WTC11 (cell line): ENCODE measurements at regions not wholly inside any gene's neighbourhood (a gene's known extent, or its start where the extent isn't known, plus 50 kb on each side); places are given as distances from the start of the nearest gene placed in this dataset.

Experiments
- ATAC-seq: fragments of 200-7000 bp; cut with Tn5 transposase; 2 replicates; pipeline ENCODE4 v1.10.0; 2021; ENCODE audit warnings: mild to moderate bottlenecking, moderate library complexity
- CTCF ChIA-PET: fragments of 300-600 bp; sonication (Branson Sonifier 250); formaldehyde crosslinking; loops from one replicate; lab custom pipeline; 2021; ENCODE audit warnings: antibody characterized with exemption; lab: Charles Lee
- POLR2A ChIA-PET: fragments of 350-600 bp; sonication (Branson Sonifier 250); formaldehyde crosslinking; loops from one replicate; lab custom pipeline; 2021; ENCODE audit warnings: antibody characterized with exemption; lab: Charles Lee
- DNase-seq: peaks from one replicate; pipeline ENCODE4 v3.0.0; 2021; ENCODE audit warnings: low spot score
- H3K27ac Mint-ChIP-seq: 2 replicates; pipeline ENCODE4 v1.8.0; 2021; ENCODE audit warnings: mixed read lengths
- H3K27me3 Mint-ChIP-seq: 2 replicates; pipeline ENCODE4 v1.8.0; 2021; ENCODE audit warnings: low read depth, mild to moderate bottlenecking, moderate library complexity, mixed read lengths
- H3K36me3 Mint-ChIP-seq: 2 replicates; pipeline ENCODE4 v1.8.0; 2021; ENCODE audit warnings: mixed read lengths
- H3K4me1 Mint-ChIP-seq: 2 replicates; pipeline ENCODE4 v1.8.0; 2022; ENCODE audit warnings: mixed read lengths
- H3K4me3 Mint-ChIP-seq: 2 replicates; pipeline ENCODE4 v1.8.0; 2021; ENCODE audit warnings: mild to moderate bottlenecking, moderate library complexity, mixed read lengths
- H3K9me3 Mint-ChIP-seq: 2 replicates; pipeline ENCODE4 v1.8.0; 2021; ENCODE audit warnings: mixed read lengths
- CBFB ChIP-seq: sonication (generic); formaldehyde crosslinking; IDR thresholded peaks from 2 replicates; pipeline ENCODE4 v1.8.1; 2022; ENCODE audit warnings: mild to moderate bottlenecking, low read depth, missing genetic modification reagents
- KAT7 ChIP-seq: sonication (generic); formaldehyde crosslinking; IDR thresholded peaks from 2 replicates; pipeline ENCODE4 v1.8.1; 2023; ENCODE audit warnings: missing genetic modification reagents, mild to moderate bottlenecking, borderline replicate concordance
- MYBL2 ChIP-seq: sonication (generic); formaldehyde crosslinking; IDR thresholded peaks from 2 replicates; pipeline ENCODE4 v1.8.1; 2023; ENCODE audit warnings: mild to moderate bottlenecking, moderate library complexity, missing genetic modification reagents
- SP1 ChIP-seq: sonication (generic); formaldehyde crosslinking; conservative IDR thresholded peaks from 2 replicates; pipeline ENCODE4 v1.8.1; 2022; ENCODE audit warnings: missing genetic modification reagents
- TEAD1 ChIP-seq: sonication (generic); formaldehyde crosslinking; IDR thresholded peaks from 2 replicates; pipeline ENCODE4 v1.8.0; 2022; ENCODE audit warnings: mild to moderate bottlenecking, missing genetic modification reagents
- ZNF121 ChIP-seq: sonication (generic); formaldehyde crosslinking; IDR thresholded peaks from 2 replicates; pipeline ENCODE4 v1.8.0; 2023; ENCODE audit warnings: missing genetic modification reagents
- TF ChIP-seq, protein P1 (sequence below): sonication (generic); formaldehyde crosslinking; IDR thresholded peaks from 2 replicates; pipeline ENCODE4 v1.8.0; 2023; ENCODE audit warnings: missing genetic modification reagents, mild to moderate bottlenecking, borderline replicate concordance
- TF ChIP-seq, protein P2 (sequence below): sonication (generic); formaldehyde crosslinking; IDR thresholded peaks from 2 replicates; pipeline ENCODE4 v1.8.1; 2023; ENCODE audit warnings: mild to moderate bottlenecking, missing genetic modification reagents
- TF ChIP-seq, protein P3 (sequence below): sonication (generic); formaldehyde crosslinking; IDR thresholded peaks from 2 replicates; pipeline ENCODE4 v1.8.0; 2022; ENCODE audit warnings: mild to moderate bottlenecking, missing genetic modification reagents
- TF ChIP-seq, protein P4 (sequence below): sonication (generic); formaldehyde crosslinking; IDR thresholded peaks from 2 replicates; pipeline ENCODE4 v1.8.0; 2022; ENCODE audit warnings: mild to moderate bottlenecking, missing genetic modification reagents
- TF ChIP-seq, protein P5 (sequence below): fragments of 250-450 bp; sonication (Bioruptor Pico); IDR thresholded peaks from 2 replicates; pipeline ENCODE4 v2.1.2; 2022; ENCODE audit warnings: mild to moderate bottlenecking, moderate library complexity
- TF ChIP-seq, protein P6 (sequence below): sonication (generic); formaldehyde crosslinking; IDR thresholded peaks from 2 replicates; pipeline ENCODE4 v1.8.1; 2022; ENCODE audit warnings: low read depth, mild to moderate bottlenecking, moderate library complexity, missing genetic modification reagents, borderline replicate concordance
- TF ChIP-seq, protein P7 (sequence below): fragments of 250-450 bp; sonication (Bioruptor Pico); IDR thresholded peaks from 2 replicates; pipeline ENCODE4 v1.8.0; 2021; ENCODE audit warnings: mild to moderate bottlenecking
- TF ChIP-seq, protein P8 (sequence below): sonication (generic); formaldehyde crosslinking; IDR thresholded peaks from 2 replicates; pipeline ENCODE4 v1.8.0; 2022; ENCODE audit warnings: mild to moderate bottlenecking, missing genetic modification reagents
- TF ChIP-seq, protein P9 (sequence below): sonication (generic); formaldehyde crosslinking; IDR thresholded peaks from 2 replicates; pipeline ENCODE4 v1.8.1; 2023; ENCODE audit warnings: mild to moderate bottlenecking, moderate library complexity, missing genetic modification reagents

DNA sequence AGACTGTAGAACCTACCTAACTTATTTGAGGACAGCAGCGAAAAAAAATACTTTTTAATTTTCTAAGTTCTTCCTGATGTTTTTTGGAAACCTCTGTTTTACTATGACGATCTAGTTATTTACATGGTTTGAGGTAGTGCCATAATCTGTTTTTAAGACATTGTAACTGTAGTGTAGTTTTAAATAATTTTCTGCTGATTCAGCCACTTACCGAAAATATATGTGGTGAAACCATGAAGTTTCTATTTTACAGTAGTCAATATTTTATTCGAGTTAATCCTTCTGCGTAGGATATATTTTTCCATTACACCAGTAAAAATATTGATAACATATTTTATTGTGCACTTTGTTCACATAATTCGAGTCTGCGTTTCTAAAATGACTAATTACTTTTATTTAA lies 121.7 kb upstream of the RRP15 start (continued):
- TF ChIP-seq, protein P1, sequence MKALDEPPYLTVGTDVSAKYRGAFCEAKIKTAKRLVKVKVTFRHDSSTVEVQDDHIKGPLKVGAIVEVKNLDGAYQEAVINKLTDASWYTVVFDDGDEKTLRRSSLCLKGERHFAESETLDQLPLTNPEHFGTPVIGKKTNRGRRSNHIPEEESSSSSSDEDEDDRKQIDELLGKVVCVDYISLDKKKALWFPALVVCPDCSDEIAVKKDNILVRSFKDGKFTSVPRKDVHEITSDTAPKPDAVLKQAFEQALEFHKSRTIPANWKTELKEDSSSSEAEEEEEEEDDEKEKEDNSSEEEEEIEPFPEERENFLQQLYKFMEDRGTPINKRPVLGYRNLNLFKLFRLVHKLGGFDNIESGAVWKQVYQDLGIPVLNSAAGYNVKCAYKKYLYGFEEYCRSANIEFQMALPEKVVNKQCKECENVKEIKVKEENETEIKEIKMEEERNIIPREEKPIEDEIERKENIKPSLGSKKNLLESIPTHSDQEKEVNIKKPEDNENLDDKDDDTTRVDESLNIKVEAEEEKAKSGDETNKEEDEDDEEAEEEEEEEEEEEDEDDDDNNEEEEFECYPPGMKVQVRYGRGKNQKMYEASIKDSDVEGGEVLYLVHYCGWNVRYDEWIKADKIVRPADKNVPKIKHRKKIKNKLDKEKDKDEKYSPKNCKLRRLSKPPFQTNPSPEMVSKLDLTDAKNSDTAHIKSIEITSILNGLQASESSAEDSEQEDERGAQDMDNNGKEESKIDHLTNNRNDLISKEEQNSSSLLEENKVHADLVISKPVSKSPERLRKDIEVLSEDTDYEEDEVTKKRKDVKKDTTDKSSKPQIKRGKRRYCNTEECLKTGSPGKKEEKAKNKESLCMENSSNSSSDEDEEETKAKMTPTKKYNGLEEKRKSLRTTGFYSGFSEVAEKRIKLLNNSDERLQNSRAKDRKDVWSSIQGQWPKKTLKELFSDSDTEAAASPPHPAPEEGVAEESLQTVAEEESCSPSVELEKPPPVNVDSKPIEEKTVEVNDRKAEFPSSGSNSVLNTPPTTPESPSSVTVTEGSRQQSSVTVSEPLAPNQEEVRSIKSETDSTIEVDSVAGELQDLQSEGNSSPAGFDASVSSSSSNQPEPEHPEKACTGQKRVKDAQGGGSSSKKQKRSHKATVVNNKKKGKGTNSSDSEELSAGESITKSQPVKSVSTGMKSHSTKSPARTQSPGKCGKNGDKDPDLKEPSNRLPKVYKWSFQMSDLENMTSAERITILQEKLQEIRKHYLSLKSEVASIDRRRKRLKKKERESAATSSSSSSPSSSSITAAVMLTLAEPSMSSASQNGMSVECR (CRISPR knock-in tag), result no peak
- TF ChIP-seq, protein P2, sequence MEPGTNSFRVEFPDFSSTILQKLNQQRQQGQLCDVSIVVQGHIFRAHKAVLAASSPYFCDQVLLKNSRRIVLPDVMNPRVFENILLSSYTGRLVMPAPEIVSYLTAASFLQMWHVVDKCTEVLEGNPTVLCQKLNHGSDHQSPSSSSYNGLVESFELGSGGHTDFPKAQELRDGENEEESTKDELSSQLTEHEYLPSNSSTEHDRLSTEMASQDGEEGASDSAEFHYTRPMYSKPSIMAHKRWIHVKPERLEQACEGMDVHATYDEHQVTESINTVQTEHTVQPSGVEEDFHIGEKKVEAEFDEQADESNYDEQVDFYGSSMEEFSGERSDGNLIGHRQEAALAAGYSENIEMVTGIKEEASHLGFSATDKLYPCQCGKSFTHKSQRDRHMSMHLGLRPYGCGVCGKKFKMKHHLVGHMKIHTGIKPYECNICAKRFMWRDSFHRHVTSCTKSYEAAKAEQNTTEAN (CRISPR knock-in tag), result no peak
- no peak for TF ChIP-seq KAT7 (CRISPR knock-in tag)
- TF ChIP-seq, protein P3, sequence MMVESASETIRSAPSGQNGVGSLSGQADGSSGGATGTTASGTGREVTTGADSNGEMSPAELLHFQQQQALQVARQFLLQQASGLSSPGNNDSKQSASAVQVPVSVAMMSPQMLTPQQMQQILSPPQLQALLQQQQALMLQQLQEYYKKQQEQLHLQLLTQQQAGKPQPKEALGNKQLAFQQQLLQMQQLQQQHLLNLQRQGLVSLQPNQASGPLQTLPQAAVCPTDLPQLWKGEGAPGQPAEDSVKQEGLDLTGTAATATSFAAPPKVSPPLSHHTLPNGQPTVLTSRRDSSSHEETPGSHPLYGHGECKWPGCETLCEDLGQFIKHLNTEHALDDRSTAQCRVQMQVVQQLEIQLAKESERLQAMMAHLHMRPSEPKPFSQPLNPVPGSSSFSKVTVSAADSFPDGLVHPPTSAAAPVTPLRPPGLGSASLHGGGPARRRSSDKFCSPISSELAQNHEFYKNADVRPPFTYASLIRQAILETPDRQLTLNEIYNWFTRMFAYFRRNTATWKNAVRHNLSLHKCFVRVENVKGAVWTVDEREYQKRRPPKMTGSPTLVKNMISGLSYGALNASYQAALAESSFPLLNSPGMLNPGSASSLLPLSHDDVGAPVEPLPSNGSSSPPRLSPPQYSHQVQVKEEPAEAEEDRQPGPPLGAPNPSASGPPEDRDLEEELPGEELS (CRISPR knock-in tag), result no peak
- TF ChIP-seq, protein P4, sequence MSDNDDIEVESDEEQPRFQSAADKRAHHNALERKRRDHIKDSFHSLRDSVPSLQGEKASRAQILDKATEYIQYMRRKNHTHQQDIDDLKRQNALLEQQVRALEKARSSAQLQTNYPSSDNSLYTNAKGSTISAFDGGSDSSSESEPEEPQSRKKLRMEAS (CRISPR knock-in tag), result no peak
- TF ChIP-seq, protein P5, sequence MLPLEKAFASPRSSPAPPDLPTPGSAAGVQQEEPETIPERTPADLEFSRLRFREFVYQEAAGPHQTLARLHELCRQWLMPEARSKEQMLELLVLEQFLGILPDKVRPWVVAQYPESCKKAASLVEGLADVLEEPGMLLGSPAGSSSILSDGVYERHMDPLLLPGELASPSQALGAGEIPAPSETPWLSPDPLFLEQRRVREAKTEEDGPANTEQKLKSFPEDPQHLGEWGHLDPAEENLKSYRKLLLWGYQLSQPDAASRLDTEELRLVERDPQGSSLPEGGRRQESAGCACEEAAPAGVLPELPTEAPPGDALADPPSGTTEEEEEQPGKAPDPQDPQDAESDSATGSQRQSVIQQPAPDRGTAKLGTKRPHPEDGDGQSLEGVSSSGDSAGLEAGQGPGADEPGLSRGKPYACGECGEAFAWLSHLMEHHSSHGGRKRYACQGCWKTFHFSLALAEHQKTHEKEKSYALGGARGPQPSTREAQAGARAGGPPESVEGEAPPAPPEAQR (CRISPR knock-in tag), result no peak
- TF ChIP-seq, protein P6, sequence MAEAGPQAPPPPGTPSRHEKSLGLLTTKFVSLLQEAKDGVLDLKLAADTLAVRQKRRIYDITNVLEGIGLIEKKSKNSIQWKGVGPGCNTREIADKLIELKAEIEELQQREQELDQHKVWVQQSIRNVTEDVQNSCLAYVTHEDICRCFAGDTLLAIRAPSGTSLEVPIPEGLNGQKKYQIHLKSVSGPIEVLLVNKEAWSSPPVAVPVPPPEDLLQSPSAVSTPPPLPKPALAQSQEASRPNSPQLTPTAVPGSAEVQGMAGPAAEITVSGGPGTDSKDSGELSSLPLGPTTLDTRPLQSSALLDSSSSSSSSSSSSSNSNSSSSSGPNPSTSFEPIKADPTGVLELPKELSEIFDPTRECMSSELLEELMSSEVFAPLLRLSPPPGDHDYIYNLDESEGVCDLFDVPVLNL (CRISPR knock-in tag), result no peak
- TF ChIP-seq, all 79 proteins: peak for 0

DNA sequence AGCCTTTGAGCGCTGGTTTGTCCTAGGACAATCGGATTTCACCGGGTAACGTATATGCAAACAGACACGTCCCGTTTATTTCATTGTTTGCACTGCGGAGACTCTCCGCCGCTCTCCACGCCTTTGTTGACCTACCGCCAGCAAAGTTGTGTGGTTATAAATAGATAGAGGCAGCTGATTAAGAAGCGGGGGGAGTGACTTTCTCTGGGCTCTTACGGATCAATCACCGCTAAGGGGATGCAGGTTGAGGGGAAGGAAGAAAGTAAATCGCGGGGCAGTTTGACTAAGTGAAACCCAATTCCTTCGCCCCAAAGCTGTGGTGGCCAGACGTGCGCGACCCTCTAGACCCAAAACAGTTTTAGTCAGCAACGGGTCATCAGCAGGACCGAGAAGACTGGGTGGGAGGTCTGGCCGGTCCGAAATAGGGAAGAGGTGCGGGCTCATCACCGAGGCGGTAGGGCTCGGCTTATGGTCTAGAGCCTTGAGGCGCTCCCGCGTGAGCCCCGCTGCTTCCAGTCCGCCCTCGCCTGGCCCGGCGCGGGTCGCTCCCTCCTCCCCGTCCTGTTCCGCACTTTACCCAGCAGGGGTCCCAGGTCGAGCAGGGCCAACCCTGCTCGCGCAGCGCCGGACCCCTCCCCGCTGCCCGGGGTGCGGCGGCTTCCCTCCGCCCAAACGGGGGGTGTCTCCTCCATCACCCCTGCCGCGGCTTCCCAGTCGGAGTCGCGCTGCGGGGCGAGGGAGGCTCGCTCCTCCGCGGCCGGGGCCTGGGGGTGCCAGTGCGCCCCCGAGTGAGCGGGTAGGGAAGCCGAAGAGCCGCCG lies 120.8 kb upstream of the RRP15 start:
- ChIA-PET CTCF (interaction anchor here (1.1 kb wide), 1 partner anchor 8 kb away, joined by 4 read pairs; no protein-coding TSS in a partner anchor), POLR2A (interaction anchor here (0.9 kb wide), 1 partner anchor 114 kb away, joined by 3 read pairs; no protein-coding TSS in a partner anchor)
- Mint-ChIP-seq H3K27me3 (peaks cover 29% of the 10 kb centered on the region), H3K4me3 (peak overlapping the region; percentile 92), H3K36me3 (no peaks in the 10 kb centered on the region), H3K27ac (peak overlapping the region; percentile 67; the same call in 1 of the 2 replicates), H3K9me3 (no peaks in the 10 kb centered on the region), H3K4me1 (peaks cover 28% of the 10 kb centered on the region)
- DNase-seq (peak; percentile 88), ATAC-seq (peak; percentile 82)
- no peak; the same call in 1 of the 2 replicates for TF ChIP-seq SP1
- TF ChIP-seq, protein P7, sequence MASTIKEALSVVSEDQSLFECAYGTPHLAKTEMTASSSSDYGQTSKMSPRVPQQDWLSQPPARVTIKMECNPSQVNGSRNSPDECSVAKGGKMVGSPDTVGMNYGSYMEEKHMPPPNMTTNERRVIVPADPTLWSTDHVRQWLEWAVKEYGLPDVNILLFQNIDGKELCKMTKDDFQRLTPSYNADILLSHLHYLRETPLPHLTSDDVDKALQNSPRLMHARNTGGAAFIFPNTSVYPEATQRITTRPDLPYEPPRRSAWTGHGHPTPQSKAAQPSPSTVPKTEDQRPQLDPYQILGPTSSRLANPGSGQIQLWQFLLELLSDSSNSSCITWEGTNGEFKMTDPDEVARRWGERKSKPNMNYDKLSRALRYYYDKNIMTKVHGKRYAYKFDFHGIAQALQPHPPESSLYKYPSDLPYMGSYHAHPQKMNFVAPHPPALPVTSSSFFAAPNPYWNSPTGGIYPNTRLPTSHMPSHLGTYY (CRISPR knock-in tag), result no peak
- peak; percentile 38; the same call in 1 of the 2 replicates for TF ChIP-seq TEAD1 (CRISPR knock-in tag)
- TF ChIP-seq, protein P8, sequence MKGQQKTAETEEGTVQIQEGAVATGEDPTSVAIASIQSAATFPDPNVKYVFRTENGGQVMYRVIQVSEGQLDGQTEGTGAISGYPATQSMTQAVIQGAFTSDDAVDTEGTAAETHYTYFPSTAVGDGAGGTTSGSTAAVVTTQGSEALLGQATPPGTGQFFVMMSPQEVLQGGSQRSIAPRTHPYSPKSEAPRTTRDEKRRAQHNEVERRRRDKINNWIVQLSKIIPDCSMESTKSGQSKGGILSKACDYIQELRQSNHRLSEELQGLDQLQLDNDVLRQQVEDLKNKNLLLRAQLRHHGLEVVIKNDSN (CRISPR knock-in tag), result 0 out of 2 replicates have a peak, but pooled peaks have one; percentile 21
- TF ChIP-seq, protein P9, sequence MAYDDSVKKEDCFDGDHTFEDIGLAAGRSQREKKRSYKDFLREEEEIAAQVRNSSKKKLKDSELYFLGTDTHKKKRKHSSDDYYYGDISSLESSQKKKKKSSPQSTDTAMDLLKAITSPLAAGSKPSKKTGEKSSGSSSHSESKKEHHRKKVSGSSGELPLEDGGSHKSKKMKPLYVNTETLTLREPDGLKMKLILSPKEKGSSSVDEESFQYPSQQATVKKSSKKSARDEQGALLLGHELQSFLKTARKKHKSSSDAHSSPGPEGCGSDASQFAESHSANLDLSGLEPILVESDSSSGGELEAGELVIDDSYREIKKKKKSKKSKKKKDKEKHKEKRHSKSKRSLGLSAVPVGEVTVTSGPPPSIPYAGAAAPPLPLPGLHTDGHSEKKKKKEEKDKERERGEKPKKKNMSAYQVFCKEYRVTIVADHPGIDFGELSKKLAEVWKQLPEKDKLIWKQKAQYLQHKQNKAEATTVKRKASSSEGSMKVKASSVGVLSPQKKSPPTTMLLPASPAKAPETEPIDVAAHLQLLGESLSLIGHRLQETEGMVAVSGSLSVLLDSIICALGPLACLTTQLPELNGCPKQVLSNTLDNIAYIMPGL (CRISPR knock-in tag), result peak; percentile 47; the same call in 1 of the 2 replicates
- peak; percentile 72 for TF ChIP-seq ZNF121 (CRISPR knock-in tag)
- no peak for TF ChIP-seq MYBL2 (CRISPR knock-in tag)
- no peak for TF ChIP-seq CBFB (CRISPR knock-in tag)
- TF ChIP-seq, protein P4 (CRISPR knock-in tag), result peak; percentile 36; the same call in 1 of the 2 replicates
